ENCODE measurements at regions not wholly inside any gene's neighbourhood (a gene's known extent, or its start where the extent isn't known, plus 50 kb on each side); places are given as distances from the start of the nearest gene placed in this dataset.
"Not testable (repeated sequence)": the region's sequence is repeated elsewhere in the genome, so short reads cannot be mapped to it uniquely, and the experiment has no call there.

GRCh38 chr13:81194362-81194761 is 853.4 kb upstream of the SPRY2 start:
- DNase-seq (ENCODE audit: low spot score in 2 of 2) (no peak), FAIRE-seq (no peak)

DNA sequence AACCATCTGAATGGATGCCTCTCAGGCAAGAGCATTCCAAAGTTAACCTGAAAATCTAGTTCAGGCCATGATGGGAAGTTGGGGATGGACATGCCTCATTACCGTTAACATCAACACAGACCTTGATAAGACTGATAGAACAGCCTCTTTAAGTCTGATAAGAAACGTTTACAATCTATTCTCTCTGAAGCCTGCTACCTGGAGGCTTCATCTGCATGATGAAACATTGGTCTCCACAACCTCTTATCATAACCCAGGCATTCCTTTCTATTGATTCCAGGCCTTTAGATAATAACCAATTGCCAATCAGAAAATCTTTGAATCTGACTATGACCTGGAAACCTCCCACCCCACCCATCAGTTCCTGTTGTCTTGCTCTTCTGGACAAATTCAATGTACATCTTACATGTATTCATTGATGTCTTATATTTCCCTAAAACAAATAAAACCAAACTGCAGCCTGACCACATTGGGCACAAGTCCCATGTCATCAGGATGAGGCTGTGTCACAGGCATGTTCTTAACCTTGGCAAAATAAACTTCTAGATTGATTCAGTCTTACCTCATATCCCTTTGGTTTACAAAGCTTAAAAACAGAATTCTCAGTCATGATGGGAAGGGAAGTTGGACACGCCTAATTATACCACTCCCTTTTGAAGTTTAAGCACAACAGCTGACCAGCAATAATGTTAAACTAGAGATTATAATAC is 843.8 kb upstream of the SPRY2 start:
- DNase-seq (ENCODE audit: low spot score in 2 of 2) (no peak), FAIRE-seq (no peak)

- DNase-seq (ENCODE audit: low spot score in 2 of 2): no peak
- no peak for FAIRE-seq
These were observed 831.7 kb upstream of the SPRY2 start for GRCh38 chr13:81172603-81173002.

DNA sequence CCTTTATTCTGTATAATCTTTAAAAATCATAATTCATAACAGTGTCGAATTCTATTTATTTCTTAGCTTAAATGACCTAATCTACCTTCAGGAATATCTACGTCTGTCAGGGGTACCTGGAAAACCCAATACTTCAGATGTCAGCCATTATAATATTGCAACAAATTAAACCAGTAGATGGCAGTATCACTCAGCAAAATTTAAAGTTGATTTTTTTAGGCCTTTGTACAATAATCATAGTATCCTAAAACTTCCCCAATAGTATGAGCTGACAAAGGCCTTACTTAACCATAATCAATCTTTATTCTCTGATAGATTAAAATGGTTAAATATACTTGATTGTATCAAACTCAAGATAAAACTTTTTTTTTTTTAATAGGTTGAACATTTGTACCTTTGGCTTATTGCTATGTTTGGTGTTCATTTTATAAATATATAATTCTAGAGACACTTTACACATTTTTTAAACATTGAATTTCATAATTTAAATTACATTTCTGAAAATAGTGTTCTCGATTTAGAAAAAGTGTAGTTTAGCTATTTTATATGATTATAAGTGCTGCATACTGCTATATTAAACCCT is 830.2 kb upstream of the SPRY2 start:
- peak in 1 of 2 donors; percentile 8 for DNase-seq (ENCODE audit: low spot score in 2 of 2)
- peak; percentile 92 for FAIRE-seq

DNA sequence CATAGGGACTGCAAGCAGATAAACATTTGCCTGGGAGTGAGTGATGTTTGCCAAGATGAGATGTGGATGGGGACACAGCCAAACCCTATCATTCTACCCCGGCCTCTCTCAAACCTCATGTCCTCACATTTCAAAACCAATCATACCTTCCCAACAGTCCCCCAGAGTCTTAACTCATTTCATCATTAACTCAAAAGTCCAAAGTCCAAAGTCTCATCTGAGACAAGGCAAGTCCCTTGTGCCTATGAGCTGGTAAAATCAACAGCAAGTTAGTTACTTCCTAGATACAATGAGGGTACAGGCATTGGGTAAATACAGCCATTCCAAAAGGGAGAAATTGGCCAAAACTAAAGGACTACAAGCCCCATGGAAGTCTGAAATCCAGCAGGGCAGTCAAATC is 822.9 kb upstream of the SPRY2 start:
- FAIRE-seq; DNase-seq (ENCODE audit: low spot score in 2 of 2): not testable (repeated sequence)

- DNase-seq (ENCODE audit: low spot score in 2 of 2) (no peak), FAIRE-seq (no peak)
These were observed 812.6 kb upstream of the SPRY2 start for GRCh38 chr13:81153478-81153877.

DNA sequence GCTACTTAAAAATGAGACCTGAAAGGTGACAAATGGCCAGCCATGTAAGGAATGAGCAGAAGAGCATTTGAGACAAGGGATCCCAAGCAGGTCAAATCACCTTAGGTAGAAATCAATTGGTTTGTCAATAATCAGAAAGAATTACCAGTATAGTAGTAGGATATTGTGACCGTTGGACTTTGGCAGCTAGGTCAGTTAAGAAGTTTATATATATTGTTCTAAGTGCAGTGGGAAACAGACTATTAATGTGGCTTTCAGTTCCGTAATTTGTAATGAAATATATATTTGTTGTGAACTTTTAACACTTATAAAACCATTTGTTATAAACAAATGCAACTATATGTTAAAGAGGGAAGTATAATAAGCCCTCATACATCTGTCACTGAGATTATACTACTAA is 807.9 kb upstream of the SPRY2 start:
- FAIRE-seq (no peak), DNase-seq (ENCODE audit: low spot score in 2 of 2) (no peak)

- not testable (repeated sequence) for DNase-seq (ENCODE audit: low spot score in 2 of 2); FAIRE-seq
These were observed 805.6 kb upstream of the SPRY2 start for GRCh38 chr13:81146576-81146975.

DNA sequence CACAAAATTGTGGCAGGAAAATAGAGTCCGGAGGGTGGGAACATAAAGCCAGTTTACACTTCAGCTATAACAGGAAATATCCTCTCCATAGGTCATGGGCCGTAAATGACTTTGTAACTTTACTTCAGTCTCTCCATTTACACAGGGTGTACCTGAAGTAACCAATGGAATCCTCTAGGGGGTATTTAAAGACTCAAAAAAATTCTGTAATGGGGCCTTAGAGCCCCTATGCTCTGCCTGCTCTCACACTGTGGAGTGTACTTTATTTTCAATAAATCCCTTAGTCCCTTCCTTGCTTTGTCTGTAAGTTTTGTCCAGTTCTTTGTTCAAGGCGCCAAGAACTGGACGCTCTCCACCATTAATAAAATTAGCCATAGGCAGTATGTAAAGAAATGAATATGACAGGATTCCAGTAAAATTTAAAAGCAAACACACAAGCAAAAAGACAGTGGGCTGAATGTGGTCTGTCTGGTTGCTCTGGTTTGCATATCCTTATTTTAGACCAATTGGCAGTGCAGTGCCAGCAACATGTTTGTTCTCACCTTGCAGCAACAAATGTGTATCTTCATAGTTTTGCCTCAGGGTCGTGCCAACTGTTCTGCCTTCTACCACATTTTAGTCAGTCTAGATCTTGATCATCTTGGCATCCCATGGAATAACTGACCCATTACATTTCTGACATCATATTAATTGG is 801.5 kb upstream of the SPRY2 start:
- DNase-seq (ENCODE audit: low spot score in 2 of 2) (no peak), FAIRE-seq (no peak)

DNA sequence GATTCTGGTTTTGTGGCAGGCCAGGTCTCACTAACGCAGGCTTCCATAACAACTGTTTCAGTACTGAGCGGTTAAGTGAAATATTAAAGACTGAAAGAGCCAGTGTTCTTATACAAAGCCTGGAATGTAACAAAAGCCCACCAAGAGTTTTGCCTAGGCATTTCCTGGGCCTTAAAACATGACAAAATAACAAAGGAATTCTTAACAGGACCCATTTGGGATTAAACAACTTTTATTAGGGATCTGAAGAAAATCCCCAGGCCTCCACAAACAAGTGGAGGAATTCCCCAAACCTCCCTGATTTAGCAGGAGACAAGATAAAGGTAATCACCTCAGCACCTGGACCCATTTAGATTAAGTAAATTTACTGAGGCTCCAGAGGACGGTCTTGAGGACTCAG is 799.7 kb upstream of the SPRY2 start:
- DNase-seq (ENCODE audit: low spot score in 2 of 2) (no peak), FAIRE-seq (no peak)

DNA sequence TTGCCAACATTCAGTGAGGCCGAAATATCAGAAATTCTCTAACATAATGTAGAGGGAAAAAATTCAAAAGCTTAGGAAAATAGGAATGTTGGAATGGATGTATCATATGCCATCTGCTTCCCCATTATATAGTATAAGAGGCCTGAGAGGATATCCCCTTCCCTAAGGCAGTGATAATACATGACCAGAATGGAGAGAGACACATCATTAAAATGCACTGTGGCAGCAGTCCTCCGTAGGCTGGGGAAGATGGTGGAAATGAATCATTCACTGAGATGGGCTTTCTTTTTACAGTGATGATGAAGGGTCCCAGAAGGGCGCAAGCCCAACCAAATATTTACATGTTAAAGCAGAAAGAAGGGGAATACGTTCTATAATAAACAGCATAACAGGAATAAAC is 799.1 kb upstream of the SPRY2 start:
- FAIRE-seq (no peak), DNase-seq (ENCODE audit: low spot score in 2 of 2) (no peak)

GRCh38 chr13:81138353-81138980 is 797.5 kb upstream of the SPRY2 start:
- no peak for DNase-seq (ENCODE audit: low spot score in 2 of 2)
- FAIRE-seq: no peak

DNA sequence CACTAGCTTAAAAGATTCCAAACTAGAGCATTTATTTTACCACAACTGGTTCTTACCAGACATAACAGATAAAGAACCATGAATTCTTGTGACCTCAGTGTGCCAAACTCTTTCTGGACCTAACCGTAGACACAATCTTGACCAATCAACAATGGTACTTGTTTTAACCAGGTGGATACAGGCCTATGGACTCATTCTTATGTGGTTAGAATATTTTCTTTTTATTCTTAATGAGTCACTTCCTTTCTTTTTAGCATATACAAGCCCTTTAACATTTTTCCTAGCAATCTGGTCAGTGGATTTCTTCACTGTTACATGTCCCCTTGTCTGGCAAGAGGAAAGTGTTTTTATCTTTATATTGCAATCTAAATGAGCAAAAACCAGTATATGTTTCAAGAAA is 792.1 kb upstream of the SPRY2 start:
- no peak for DNase-seq (ENCODE audit: low spot score in 2 of 2)

DNA sequence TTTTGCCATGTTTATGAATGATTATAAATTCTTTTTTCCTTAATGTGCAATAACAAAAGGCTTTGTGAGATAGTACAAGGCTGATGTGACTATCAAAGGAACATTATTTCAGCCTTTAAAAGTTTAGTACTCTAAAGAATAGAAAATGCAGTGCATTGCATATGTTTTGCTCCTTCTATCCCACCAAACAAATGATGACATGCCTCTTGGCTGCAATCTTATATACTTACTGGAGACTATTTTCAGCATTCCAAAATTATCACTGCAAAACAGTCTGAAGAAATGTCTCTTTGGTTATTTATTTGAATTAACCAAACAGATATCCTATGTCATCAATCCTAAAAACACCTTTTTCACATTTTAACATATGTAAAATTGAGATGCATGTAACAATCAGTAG is 776.5 kb upstream of the SPRY2 start:
- no peak for FAIRE-seq

More for the DNA sequence above, 792.1 kb upstream of the SPRY2 start:
- no peak for FAIRE-seq

DNA sequence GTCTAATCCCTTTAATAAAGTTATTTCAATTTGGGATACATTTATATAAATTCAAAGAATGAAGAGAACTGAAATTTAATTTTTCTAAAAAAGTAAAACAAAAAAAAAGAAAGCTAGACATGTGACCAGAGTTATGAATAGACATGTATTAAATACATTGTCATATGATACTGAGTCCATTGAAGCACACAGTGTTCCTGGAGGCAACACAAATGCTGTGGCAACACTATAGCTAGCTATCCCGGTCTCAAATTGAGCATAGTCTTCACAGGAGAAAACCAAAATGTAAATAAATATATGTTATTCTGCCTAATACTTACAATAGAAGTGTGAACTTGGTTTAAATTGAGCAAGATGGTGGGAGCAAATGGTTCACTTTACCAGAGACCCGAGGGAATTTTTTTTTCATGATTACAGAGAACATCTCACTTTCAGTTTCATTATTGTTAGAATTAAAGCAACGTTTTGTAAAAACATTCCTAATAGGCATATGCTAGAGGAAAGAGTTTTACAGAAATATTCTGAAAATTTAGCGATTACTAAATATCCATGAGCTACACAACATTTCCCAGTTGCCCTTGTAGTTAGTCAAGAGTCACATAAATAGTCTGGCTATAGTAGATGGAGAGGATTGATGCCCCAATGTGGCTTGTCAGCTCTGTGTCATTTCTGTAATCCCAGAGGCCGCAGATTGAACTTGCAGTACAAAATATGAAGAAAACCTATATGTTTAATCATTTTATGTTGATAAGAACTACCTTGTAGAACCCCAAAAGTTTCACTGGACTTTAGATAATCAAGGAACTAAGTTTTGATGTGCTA is 775.7 kb upstream of the SPRY2 start:
- no peak for DNase-seq (ENCODE audit: low spot score in 2 of 2)
- no peak for FAIRE-seq

More for the DNA sequence above, 776.5 kb upstream of the SPRY2 start:
- no peak for DNase-seq (ENCODE audit: low spot score in 2 of 2)

GRCh38 chr13:81109026-81109425 is 768.1 kb upstream of the SPRY2 start:
- FAIRE-seq (no peak), DNase-seq (ENCODE audit: low spot score in 2 of 2) (no peak)

DNA sequence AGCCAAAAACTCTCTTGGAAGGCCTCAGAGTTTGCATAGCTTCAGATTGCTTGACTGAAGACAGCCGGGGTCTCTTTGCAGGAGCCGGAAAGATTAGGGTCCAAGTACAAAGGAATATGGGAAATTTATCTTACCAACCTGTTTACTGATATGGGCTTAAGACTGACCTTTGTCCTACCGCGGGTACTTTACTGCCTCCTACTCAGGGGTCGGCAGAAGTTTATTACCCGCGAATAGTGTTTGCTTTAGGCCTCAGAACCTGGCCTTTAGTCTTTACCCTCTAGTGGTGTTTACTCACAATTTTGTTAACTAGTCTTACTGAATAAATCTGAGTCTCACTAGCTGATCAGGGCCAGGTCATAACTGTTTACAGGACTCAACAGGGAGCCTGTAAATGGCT is 765.4 kb upstream of the SPRY2 start:
- FAIRE-seq (no peak), DNase-seq (ENCODE audit: low spot score in 2 of 2) (no peak)

GRCh38 chr13:81104035-81104715 is 763.2 kb upstream of the SPRY2 start:
- FAIRE-seq: no peak
- no peak for DNase-seq (ENCODE audit: low spot score in 2 of 2)

- FAIRE-seq: not testable (repeated sequence)
These were observed 761.1 kb upstream of the SPRY2 start for GRCh38 chr13:81102066-81102465.

More at GRCh38 chr13:81102066-81102465, 761.1 kb upstream of the SPRY2 start:
- DNase-seq (ENCODE audit: low spot score in 2 of 2): not testable (repeated sequence)

All from frontal cortex (tissue), 3 donors.